BJ (cell line): ENCODE measurements at regions not wholly inside any gene's neighbourhood (a gene's known extent, or its start where the extent isn't known, plus 50 kb on each side); places are given as distances from the start of the nearest gene placed in this dataset.

Source experiments
- CTCF ChIA-PET: fragments of 350-600 bp; formaldehyde crosslinking; extraction: SDS; loops from one replicate; lab custom pipeline; 2021; ENCODE audit warnings: antibody characterized with exemption, inconsistent platforms; lab: Yijun Ruan, JAX
- POLR2A ChIA-PET: fragments of 300-600 bp; sonication (Branson Sonifier 250); formaldehyde crosslinking; extraction: SDS; loops from one replicate; lab custom pipeline; 2021; ENCODE audit warnings: antibody characterized with exemption; lab: Charles Lee
- DNase-seq: peaks from one replicate; pipeline ENCODE4 v3.0.0-alpha.2; 2011; ENCODE audit warnings: low read depth
- H3K27me3 ChIP-seq: 2 replicates; pipeline ENCODE4 v1.6.0; 2011; ENCODE audit warnings: low read length; ENCODE audit not compliant: control insufficient read depth, insufficient read depth
- H3K36me3 ChIP-seq: 2 replicates; pipeline ENCODE4 v1.5.1; 2011; ENCODE audit warnings: low read length; ENCODE audit not compliant: control insufficient read depth, insufficient read depth
- H3K4me3 ChIP-seq: 2 replicates; pipeline ENCODE4 v1.5.1; 2011; ENCODE audit warnings: low read depth, mild to moderate bottlenecking, control low read depth, low read length
- CTCF ChIP-seq: IDR thresholded peaks from 2 replicates; pipeline ENCODE4 v1.5.1; 2011; ENCODE audit warnings: low read depth, mild to moderate bottlenecking, control low read depth, inconsistent platforms, low read length, moderate library complexity; ENCODE audit not compliant: insufficient read depth

GRCh38 chr3:76442374-76442915, 597.5 kb upstream of the ROBO2 start:
- POLR2A ChIA-PET = no interaction called here
- H3K4me3 ChIP-seq = no peak overlapping the region
- TF ChIP-seq CTCF = no peak
- CTCF ChIA-PET = no interaction called here
- no peaks in the 10 kb centered on the region for H3K36me3 ChIP-seq
- DNase-seq = no peak
- H3K27me3 ChIP-seq = no peaks in the 10 kb centered on the region

GRCh38 chr3:76456322-76456721, 583.6 kb upstream of the ROBO2 start:
- Histone ChIP-seq H3K4me3 (no peak overlapping the region), H3K27me3 (no peaks in the 10 kb centered on the region), H3K36me3 (no peaks in the 10 kb centered on the region)
- ChIA-PET POLR2A (no interaction called here), CTCF (no interaction called here)
- no peak for DNase-seq
- no peak for TF ChIP-seq CTCF

DNA sequence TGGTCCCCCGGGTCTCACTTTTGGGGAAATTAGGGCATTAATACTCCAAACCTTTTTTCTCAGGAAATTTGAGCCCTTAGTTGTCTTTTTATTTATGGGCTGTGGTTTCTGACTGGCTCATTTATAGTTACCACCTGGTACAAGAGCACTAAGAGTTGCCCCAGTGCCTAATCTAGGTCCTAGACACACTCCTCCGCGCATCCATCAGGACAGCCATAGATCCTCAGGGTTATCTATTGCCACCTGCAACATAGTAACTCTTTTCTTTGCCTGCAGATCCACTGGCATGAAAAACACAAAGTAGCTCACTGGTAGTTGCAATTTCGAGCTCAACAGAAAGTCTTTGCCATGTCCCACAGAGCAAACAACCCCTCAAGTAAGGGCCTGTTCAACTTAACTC, 576.4 kb upstream of the ROBO2 start:
- CTCF ChIA-PET = interaction anchor here (0.6 kb wide), 1 partner anchor 563 kb away, joined by 3 read pairs; no protein-coding TSS in a partner anchor

DNA sequence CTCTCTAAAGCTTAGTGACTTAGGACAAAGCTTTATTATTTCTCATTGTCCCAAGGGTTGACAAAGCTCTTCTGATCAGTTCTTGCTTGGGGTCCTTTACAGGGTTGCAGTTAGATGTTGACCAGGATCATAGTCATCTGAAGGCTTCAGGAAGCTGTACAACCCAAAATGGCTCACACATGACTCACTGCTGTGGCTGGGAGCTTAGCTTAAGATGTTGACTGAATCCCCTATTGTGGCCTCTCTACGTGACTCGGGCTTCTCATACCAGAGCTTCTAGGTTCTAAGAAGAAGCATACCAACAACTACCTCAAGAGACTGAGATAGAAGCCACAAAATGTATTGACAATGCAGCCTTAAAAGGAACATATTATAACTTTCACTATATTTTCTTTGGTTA, 569.6 kb upstream of the ROBO2 start:
- no peak for TF ChIP-seq CTCF
- CTCF ChIA-PET = no interaction called here

More for the DNA sequence above, 576.4 kb upstream of the ROBO2 start:
- Histone ChIP-seq H3K4me3 (no peak overlapping the region), H3K36me3 (no peaks in the 10 kb centered on the region), H3K27me3 (no peaks in the 10 kb centered on the region)
- no peak for TF ChIP-seq CTCF
- DNase-seq = no peak
- POLR2A ChIA-PET = no interaction called here

GRCh38 chr3:76474632-76475031, 565.3 kb upstream of the ROBO2 start:
- Histone ChIP-seq H3K27me3 (no peaks in the 10 kb centered on the region), H3K4me3 (no peak overlapping the region), H3K36me3 (no peaks in the 10 kb centered on the region)
- ChIA-PET CTCF (no interaction called here), POLR2A (no interaction called here)
- TF ChIP-seq CTCF = no peak
- no peak for DNase-seq

More for the DNA sequence above, 569.6 kb upstream of the ROBO2 start:
- no peaks in the 10 kb centered on the region for H3K27me3 ChIP-seq
- H3K4me3 ChIP-seq = no peak overlapping the region
- POLR2A ChIA-PET = no interaction called here
- DNase-seq = no peak
- no peaks in the 10 kb centered on the region for H3K36me3 ChIP-seq
